CD4-positive, alpha-beta T cell treated with Interleukin-6 at 100 ng/mL for 8 hours (primary cell): ENCODE measurements at regions not wholly inside any gene's neighbourhood (a gene's known extent, or its start where the extent isn't known, plus 50 kb on each side); places are given as distances from the start of the nearest gene placed in this dataset.

Source experiments
- DNase-seq: peaks from one replicate; pipeline ENCODE4 v3.0.0-alpha.2; 2020; ENCODE audit warnings: mixed read lengths, low spot score

DNA sequence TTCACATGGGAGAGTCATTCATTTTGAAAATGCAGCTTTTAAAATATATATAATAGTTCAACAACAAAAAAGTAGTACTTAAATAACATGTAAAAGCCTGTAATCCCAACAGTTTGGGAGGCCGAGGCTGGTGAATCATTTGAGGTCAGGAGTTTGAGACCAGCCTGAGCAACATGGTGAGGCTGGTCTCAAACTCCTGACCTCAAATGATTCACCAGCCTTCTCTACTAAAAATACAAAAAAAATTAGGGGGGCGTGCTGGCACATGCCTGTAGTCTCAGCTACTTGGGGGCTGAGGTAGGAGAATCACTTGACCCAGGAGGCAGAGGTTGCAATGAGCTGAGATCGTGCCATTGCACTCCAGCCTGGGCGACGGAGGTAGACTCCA lies 256.3 kb upstream of the RGS6 start:
- DNase-seq = no peak

- no peak for DNase-seq
Measured at GRCh38 chr14:71680736-71681387, 251.4 kb upstream of the RGS6 start.

DNA sequence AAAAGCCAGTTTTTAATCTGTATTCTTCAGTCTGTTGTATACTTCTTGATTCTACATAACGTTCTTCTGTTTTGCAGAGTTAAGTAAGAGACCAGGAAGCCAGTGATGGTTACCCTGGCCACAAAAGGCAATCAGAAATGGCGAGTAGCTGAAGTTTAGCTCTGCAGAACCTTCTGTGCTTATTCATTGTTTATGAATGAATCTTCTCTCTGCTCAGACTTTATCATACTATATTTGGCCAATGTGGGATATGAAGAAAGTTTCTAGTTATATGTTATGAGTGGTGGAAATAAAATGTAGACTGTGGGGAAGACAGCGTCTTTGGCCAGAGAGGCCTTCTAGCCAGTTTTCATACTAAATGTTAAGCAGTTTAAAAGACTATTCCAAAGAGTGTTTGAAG lies 249.9 kb upstream of the RGS6 start:
- DNase-seq = no peak

DNA sequence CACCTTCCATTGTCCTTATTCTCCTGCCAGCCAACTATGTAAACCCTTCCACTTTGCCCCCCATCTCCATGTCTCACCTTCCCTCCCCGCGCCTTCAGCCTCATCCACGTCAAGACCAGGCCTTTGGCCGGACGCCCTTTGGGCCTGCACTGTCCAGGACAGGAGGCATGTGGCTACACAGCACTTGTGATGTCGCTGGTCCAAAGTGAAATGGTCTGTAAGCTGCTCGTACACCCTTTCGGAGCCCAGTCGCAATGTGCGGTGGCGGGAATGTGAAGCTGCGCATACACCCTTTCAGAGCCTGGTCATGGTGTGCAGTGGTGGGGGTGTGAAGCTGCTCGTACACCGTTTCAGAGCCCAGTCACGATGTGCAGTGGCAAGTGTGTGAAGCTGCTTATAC lies 247.9 kb upstream of the RGS6 start:
- DNase-seq = no peak

DNA sequence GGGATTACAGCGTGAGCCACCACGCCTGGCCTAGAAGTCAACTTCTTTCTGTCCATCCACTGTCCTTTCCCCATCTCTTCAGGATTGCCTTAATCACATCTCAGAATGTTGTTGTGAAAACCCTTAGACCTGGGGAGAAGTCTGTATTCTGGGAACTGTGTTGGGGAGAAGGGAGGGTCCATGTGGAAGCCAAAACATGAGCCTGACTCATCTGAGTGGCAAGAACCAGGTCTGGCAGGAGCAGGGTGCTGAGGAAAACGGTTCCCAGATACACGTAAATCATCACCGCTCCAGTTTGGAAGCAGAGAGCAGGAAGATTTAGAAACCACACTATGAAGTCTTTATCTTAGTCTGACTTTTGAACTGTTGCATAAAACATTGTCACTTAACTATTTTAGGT lies 245.6 kb upstream of the RGS6 start:
- no peak for DNase-seq

- DNase-seq = no peak
Measured at GRCh38 chr14:71687166-71687831, 244.9 kb upstream of the RGS6 start.

GRCh38 chr14:71688576-71688975 lies 243.7 kb upstream of the RGS6 start:
- no peak for DNase-seq

GRCh38 chr14:71690478-71690877 lies 241.8 kb upstream of the RGS6 start:
- DNase-seq = no peak

GRCh38 chr14:71692496-71692895 lies 239.7 kb upstream of the RGS6 start:
- no peak for DNase-seq

DNA sequence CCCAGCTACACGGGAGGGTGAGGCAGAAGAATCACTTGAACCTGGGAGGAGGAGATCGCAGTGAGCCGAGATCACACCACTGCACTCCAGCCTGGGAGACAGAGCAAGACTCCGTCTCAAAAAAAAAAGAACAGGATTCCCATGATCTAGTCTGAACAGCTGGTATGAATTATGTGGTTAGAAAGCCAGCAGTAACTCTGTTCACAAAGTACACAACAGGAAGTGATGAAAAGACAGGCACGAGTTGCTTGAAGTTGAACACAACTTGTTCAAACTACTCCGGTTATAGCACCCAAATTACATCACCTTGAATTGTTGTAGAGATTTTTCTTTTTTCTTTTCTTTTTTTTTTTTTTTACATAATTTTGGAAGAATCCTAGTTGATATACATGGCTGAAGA lies 238.8 kb upstream of the RGS6 start:
- DNase-seq = peak; percentile 8

- no peak for DNase-seq
Measured at GRCh38 chr14:71694591-71695530, 237.4 kb upstream of the RGS6 start.

DNA sequence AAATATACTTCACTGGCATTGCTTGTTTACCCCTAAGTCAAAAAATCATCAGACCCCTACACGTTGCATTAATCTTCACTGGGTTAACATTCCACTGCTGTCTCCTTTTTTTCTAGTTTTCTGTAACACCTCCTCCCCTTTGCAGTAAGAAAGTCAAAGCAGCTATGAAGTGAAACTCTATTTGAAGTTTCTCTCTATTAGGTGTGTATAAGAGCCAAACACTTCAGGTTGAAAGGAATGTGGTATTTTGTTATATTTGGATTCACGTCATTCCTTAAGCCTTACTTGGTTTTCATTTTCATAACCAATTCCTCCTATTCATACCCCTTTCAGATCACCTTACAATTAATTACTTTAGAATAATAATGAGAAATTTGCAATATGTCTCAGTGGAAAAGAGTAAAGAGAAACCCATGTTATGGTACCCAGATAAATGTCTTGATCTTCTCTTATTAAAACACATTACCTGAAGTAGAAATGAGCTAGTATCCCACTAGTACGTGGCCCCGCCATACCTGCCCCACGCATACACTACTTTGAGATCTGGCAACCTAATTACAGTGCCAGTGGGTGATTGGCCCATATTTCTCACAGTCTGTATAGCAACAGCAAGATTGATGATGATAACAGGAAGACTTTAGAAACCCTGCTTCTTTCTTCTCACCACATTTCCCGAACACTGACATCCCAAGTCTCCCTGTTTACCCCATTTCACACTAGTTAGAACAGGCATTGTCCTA lies 236.4 kb upstream of the RGS6 start:
- DNase-seq = no peak

DNA sequence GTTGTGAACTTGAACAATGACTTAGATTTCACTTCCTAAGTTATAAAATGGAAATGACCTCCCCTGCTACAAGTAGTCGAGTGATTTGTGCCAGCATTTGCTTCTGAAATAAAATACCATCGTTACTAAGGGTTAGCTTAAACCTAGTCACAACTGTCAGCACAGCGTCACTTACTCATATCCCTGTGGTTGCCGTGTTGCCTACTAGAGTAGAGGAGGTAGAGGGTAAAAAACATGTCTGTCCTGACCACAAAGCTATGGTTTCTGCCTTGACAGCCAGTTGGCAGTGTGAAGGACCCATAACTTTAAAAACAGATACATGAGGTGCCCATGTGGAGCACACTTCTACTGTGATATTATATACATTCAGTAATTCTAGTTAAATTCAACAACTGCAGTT lies 234.2 kb upstream of the RGS6 start:
- DNase-seq = no peak

GRCh38 chr14:71698673-71699072 lies 233.6 kb upstream of the RGS6 start:
- DNase-seq = no peak

DNA sequence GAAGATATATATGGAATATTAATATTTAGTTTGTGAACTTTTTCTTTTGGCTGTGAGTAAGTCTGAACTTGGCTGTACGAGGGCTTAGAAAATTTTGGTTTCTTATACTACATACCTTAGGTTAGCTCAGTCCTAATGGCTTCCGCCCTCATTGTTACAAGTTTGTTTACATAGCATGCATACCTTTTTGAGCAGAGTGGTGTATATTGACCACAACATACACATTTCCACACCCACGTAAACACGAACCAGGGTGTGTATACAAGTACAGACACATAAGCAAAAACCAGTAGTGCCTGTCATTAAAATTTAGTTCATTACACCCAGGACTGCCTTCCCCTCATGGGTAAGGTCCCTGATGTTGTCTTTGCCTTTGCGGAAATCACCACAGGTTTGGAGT lies 230.2 kb upstream of the RGS6 start:
- no peak for DNase-seq

GRCh38 chr14:71702786-71703185 lies 229.4 kb upstream of the RGS6 start:
- no peak for DNase-seq

GRCh38 chr14:71703477-71703876 lies 228.8 kb upstream of the RGS6 start:
- no peak for DNase-seq

DNA sequence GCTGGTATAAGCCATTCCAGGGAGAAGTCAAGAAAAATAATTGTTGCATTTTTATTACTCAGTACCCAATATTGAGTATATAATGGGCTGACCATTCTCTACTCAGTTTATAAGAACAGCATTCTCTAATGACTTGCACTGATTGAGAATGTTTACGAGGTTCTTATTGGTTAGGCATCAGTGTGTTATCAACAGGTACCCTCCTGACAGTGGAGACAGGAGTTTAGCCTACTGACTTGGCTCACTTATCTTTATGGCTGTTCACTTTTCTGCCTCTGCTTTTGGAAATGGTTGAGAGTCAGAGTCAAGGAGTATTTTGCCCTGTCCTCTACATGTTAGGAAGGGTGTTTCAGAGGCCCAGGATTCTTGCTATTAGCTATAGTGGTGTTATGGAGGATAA lies 228.0 kb upstream of the RGS6 start:
- no peak for DNase-seq

GRCh38 chr14:71705460-71705859 lies 226.8 kb upstream of the RGS6 start:
- no peak for DNase-seq

GRCh38 chr14:71709076-71709475 lies 223.2 kb upstream of the RGS6 start:
- no peak for DNase-seq

- DNase-seq = no peak
Measured at GRCh38 chr14:71709987-71710386, 222.2 kb upstream of the RGS6 start.

DNA sequence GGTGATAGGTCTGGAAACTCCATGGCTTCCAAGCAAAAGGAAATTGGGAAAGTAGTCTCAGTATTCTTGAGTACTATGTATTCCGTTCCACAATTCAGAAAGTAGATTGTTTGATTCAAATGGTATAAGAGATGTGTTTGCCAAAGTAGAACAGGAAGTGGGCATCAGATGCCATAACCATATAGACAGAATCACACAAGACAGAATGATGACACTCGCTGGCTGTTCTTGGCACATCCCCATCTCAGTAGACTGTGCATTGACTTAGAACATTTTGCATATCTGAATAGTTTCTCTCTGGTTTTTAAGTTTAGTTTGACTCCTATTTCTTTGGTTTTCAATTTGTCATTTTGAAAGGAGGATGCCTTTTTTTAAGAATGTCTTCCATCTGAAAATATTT lies 221.1 kb upstream of the RGS6 start:
- DNase-seq = no peak
